PC-3 (cell line): ENCODE measurements at regions not wholly inside any gene's neighbourhood (a gene's known extent, or its start where the extent isn't known, plus 50 kb on each side); places are given as distances from the start of the nearest gene placed in this dataset.

Experiments
- ATAC-seq: fragments of 200-7000 bp; cut with Tn5 transposase; 2 replicates; pipeline ENCODE4 v1.9.1; 2020; ENCODE audit warnings: mild to moderate bottlenecking, moderate library complexity
- BruUV-seq: library from RNA; stranded (reverse); fragments of 400-500 nt; replicated peaks from 2 replicates; lab custom pipeline; 2021; lab: Mats Ljungman, UMichigan
- CTCF ChIA-PET: fragments of 300-600 bp; sonication (Branson Sonifier 250); formaldehyde crosslinking; loops from one replicate; lab custom pipeline; 2022; ENCODE audit warnings: antibody characterized with exemption; lab: Charles Lee
- POLR2A ChIA-PET: fragments of 300-600 bp; sonication (Branson Sonifier 250); formaldehyde crosslinking; loops from one replicate; lab custom pipeline; 2022; ENCODE audit warnings: antibody characterized with exemption; ENCODE audit not compliant: unreplicated experiment; lab: Charles Lee
- DNase-seq: peaks from one replicate; pipeline ENCODE4 v3.0.0-alpha.2; 2015
- H2AFZ ChIP-seq: fragments of 300-600 bp; sonication (generic); 2 replicates; pipeline ENCODE4 v1.6.0; 2016; ENCODE audit warnings: antibody characterized with exemption, low read length
- H3F3A ChIP-seq: fragments of 300-600 bp; sonication (generic); one replicate; pipeline ENCODE4 v1.6.0; 2017; ENCODE audit warnings: antibody characterized with exemption, low read length, control low read depth, mild to moderate bottlenecking; ENCODE audit not compliant: unreplicated experiment
- H3K27ac ChIP-seq: fragments of 300-600 bp; sonication (generic); 2 replicates; pipeline ENCODE4 v1.5.1; 2016; ENCODE audit warnings: mild to moderate bottlenecking, low read length
- H3K27me3 ChIP-seq: fragments of 300-600 bp; sonication (generic); 2 replicates; pipeline ENCODE4 v1.6.1; 2016; ENCODE audit warnings: low read length, mixed read lengths
- H3K36me3 ChIP-seq: fragments of 300-600 bp; sonication (generic); 2 replicates; pipeline ENCODE4 v1.6.1; 2016; ENCODE audit warnings: low read depth, mixed run types, low read length, mixed read lengths
- H3K4me1 ChIP-seq: fragments of 300-600 bp; sonication (generic); 2 replicates; pipeline ENCODE4 v1.5.1; 2016; ENCODE audit warnings: low read length; ENCODE audit not compliant: insufficient read depth
- H3K4me2 ChIP-seq: fragments of 300-600 bp; sonication (generic); 2 replicates; pipeline ENCODE4 v1.6.0; 2016; ENCODE audit warnings: low read length
- H3K4me3 ChIP-seq: fragments of 300-600 bp; sonication (generic); 2 replicates; pipeline ENCODE4 v1.5.1; 2016; ENCODE audit warnings: mild to moderate bottlenecking, low read length, mixed read lengths
- H3K79me2 ChIP-seq: fragments of 300-600 bp; sonication (generic); 2 replicates; pipeline ENCODE4 v1.6.1; 2017; ENCODE audit warnings: low read length, mixed read lengths
- H3K9ac ChIP-seq: fragments of 300-600 bp; sonication (generic); 2 replicates; pipeline ENCODE4 v1.6.0; 2016; ENCODE audit warnings: mild to moderate bottlenecking, low read length
- H3K9me2 ChIP-seq: fragments of 300-600 bp; sonication (generic); replicated peaks from 2 replicates; pipeline ENCODE4 v1.6.1; 2016; ENCODE audit warnings: mixed run types, low read length, mixed read lengths
- H3K9me3 ChIP-seq: fragments of 300-600 bp; sonication (generic); 2 replicates; pipeline ENCODE4 v1.6.1; 2016; ENCODE audit warnings: low read length, mixed read lengths
- H4K20me1 ChIP-seq: fragments of 300-600 bp; sonication (generic); 2 replicates; pipeline ENCODE4 v1.6.1; 2016; ENCODE audit warnings: low read length, mixed read lengths
- CTCF ChIP-seq: fragments of 300-600 bp; sonication (generic); conservative IDR thresholded peaks from 2 replicates; pipeline ENCODE4 v1.5.1; 2017; ENCODE audit warnings: antibody characterized with exemption, low read depth, mild to moderate bottlenecking, low read length
- EZH2 ChIP-seq: fragments of 300-600 bp; sonication (generic); IDR thresholded peaks from one replicate; pipeline ENCODE4 v1.6.1; 2017; ENCODE audit warnings: antibody characterized with exemption, mild to moderate bottlenecking, low read length; ENCODE audit not compliant: unreplicated experiment
- EZH2phosphoT487 ChIP-seq: fragments of 300-600 bp; sonication (generic); IDR thresholded peaks from 2 replicates; pipeline ENCODE4 v1.6.1; 2018; ENCODE audit warnings: mild to moderate bottlenecking, antibody characterized with exemption, low read length, borderline replicate concordance
- intact Hi-C: fragments of 100-400 bp; cut with micrococcal nuclease; formaldehyde crosslinking; loops from 2 replicates; pipeline ENCODE4 v1.9.0; 2023

- H3K79me2 ChIP-seq: no peaks in the 10 kb centered on the region
- no peak for DNase-seq
- H3K27me3 ChIP-seq: peaks cover 4% of the 10 kb centered on the region; the same call in 1 of the 2 replicates
- no peaks in the 10 kb centered on the region for H3K4me1 ChIP-seq
- ChIA-PET POLR2A (no interaction called here), CTCF (no interaction called here)
- H2AFZ ChIP-seq: no peak overlapping the region
- H3F3A ChIP-seq: no peaks in the 10 kb centered on the region
- H3K36me3 ChIP-seq: no peaks in the 10 kb centered on the region
- intact Hi-C loops: no loop called here
- H3K9me3 ChIP-seq: no peaks in the 10 kb centered on the region
- no peak overlapping the region for H3K27ac ChIP-seq
- BruUV-seq: no TSS peak
- no peaks in the 10 kb centered on the region for H4K20me1 ChIP-seq
- TF ChIP-seq EZH2 (no peak), EZH2phosphoT487 (no peak), CTCF (no peak)
- H3K4me2 ChIP-seq: no peak overlapping the region
- no peak for ATAC-seq
- no peak overlapping the region for H3K9ac ChIP-seq
- H3K9me2 ChIP-seq: no peaks in the 10 kb centered on the region
- H3K4me3 ChIP-seq: no peak overlapping the region
These were observed 145.6 kb upstream of the GMNC start for GRCh38 chr3:191008074-191008473.

GRCh38 chr3:191005790-191006189 is 143.3 kb upstream of the GMNC start:
- Histone ChIP-seq H3K4me3 (no peak overlapping the region), H3K4me2 (no peak overlapping the region), H2AFZ (no peak overlapping the region), H3F3A (no peaks in the 10 kb centered on the region), H3K9me3 (no peaks in the 10 kb centered on the region), H3K79me2 (no peaks in the 10 kb centered on the region), H3K36me3 (no peaks in the 10 kb centered on the region), H3K27ac (no peak overlapping the region), H4K20me1 (no peaks in the 10 kb centered on the region), H3K9ac (no peak overlapping the region), H3K27me3 (peaks cover 4% of the 10 kb centered on the region; the same call in 1 of the 2 replicates), H3K9me2 (no peaks in the 10 kb centered on the region), H3K4me1 (no peaks in the 10 kb centered on the region)
- no TSS peak for BruUV-seq
- ATAC-seq (no peak), DNase-seq (no peak)
- CTCF ChIA-PET: no interaction called here
- intact Hi-C loops: no loop called here
- POLR2A ChIA-PET: no interaction called here
- no peak for TF ChIP-seq EZH2phosphoT487
- no peak for TF ChIP-seq EZH2
- TF ChIP-seq CTCF: no peak

- ATAC-seq: peak; percentile 91
- H3K27ac ChIP-seq: no peak overlapping the region
- intact Hi-C loops: no loop called here
- H3K36me3 ChIP-seq: no peaks in the 10 kb centered on the region
- no peak overlapping the region for H3K4me2 ChIP-seq
- TF ChIP-seq EZH2 (no peak), EZH2phosphoT487 (no peak), CTCF (no peak)
- ChIA-PET POLR2A (no interaction called here), CTCF (no interaction called here)
- no peaks in the 10 kb centered on the region for H3K79me2 ChIP-seq
- H3K9me3 ChIP-seq: no peaks in the 10 kb centered on the region
- H3K9me2 ChIP-seq: no peaks in the 10 kb centered on the region
- no TSS peak for BruUV-seq
- 0 out of 2 replicates have a peak, but pooled peaks cover 7% of the 10 kb centered on the region for H3K4me1 ChIP-seq
- peaks cover 4% of the 10 kb centered on the region; the same call in 1 of the 2 replicates for H3K27me3 ChIP-seq
- no peak for DNase-seq
- no peak overlapping the region for H3K9ac ChIP-seq
- H2AFZ ChIP-seq: 0 out of 2 replicates have a peak overlapping the region, but pooled peaks have one; percentile 35
- H4K20me1 ChIP-seq: no peaks in the 10 kb centered on the region
- H3F3A ChIP-seq: no peaks in the 10 kb centered on the region
- no peak overlapping the region for H3K4me3 ChIP-seq
These were observed 141.2 kb upstream of the GMNC start for GRCh38 chr3:191003742-191004141.
